ENCODE measurements at regions not wholly inside any gene's neighbourhood (a gene's known extent, or its start where the extent isn't known, plus 50 kb on each side); places are given as distances from the start of the nearest gene placed in this dataset.
"Not testable (repeated sequence)": the region's sequence is repeated elsewhere in the genome, so short reads cannot be mapped to it uniquely, and the experiment has no call there.

- DNase-seq, result no peak
Observed at GRCh38 chr5:15326932-15327331, 173.0 kb upstream of the FBXL7 start.

GRCh38 chr5:15326471-15326870 lies 173.5 kb upstream of the FBXL7 start:
- DNase-seq, result no peak

- no peak for DNase-seq
Observed at GRCh38 chr5:15322421-15322820, 177.6 kb upstream of the FBXL7 start.

- no peak for DNase-seq
Observed at GRCh38 chr5:15321776-15322175, 178.2 kb upstream of the FBXL7 start.

DNA sequence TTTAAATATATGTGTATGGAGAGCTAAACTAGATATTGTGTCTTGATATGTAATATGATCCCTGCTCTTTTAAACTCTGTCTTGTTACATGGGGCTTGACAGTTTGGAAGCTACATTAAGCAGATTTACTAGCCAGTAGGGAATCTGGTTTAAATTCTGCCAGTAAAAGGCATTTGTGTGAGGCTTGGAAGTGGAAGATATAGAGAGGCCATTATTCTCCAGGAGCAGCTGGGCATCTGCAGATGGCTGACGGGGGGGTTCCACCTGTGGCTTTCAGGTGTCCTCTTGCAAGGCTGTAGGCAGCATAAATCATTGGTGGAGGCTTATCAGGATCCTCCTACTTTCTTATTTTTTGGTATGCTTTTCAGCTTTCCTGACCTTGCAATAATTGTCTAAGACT lies 179.1 kb upstream of the FBXL7 start:
- no peak for DNase-seq

GRCh38 chr5:15304914-15305834 lies 194.8 kb upstream of the FBXL7 start:
- DNase-seq, result no peak

DNA sequence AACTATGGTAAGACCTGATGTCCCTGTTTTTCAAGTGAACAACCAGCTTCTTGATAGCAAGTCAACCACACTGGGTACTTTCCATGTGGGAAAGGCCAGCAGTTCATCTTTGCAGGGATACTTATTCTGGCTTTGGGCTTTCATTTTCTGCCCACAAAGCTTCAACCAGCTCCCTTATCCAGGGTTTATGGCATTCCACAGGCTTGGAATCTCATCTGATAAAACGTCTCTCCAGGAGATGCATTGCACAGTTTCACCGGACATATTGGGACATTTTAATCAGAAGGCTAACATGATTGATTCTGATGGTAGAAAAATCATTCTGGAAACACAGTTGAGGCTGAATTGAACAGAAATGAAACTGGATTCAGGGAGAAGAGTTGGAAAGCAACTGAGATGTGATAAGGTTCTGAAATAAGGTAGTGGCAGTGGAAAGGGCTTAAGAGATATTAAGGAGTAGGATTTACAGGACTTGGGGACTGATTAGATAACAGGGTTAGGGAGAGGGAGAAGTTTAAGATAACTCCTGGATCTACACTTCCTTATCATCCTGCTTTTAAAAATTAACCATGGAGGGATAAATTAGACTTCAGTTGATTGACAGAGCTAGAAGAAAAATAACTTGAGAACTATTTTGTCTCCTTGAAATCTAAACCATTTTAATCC lies 195.8 kb upstream of the FBXL7 start:
- no peak for DNase-seq

DNA sequence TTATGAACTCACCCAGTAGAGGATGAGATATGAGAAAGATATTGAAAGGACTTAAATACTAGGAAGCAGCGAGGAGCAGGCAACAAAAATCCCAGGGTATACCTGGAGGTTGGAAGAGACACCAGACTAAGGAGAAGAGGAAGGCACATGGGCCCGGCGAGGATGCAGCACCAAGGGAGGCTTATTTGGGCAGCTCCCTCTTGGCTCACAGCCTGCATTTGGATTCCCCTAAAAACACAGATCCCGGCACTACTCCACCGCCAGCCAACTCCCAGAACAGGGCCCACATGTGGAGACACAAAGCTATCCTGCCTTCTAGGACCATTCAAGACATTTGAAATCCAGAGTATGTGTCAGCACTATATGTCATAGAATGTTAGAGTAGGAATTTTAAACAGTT lies 199.8 kb upstream of the FBXL7 start:
- no peak for DNase-seq

DNA sequence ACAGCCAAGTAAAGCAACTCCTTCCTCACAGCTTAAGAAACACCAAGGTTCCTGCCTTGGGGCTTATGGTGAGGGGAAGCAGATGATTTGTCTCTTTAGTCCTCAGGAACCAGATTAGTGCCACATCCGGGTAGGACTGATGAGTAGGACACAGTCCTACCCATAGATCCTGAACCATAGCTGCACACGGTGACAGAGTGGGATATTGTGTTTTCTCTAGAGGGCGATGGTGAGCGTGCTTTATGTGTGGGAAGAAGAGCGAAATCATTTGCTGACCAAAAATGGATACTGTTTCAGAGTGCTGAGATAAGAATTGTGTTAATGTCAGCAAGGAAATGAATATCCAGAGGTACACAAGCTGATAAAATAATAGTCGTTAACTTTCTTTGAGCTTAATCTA lies 209.0 kb upstream of the FBXL7 start:
- no peak for DNase-seq

- DNase-seq, result no peak
Observed at GRCh38 chr5:15286650-15287049, 213.3 kb upstream of the FBXL7 start.

- DNase-seq, result no peak
Observed at GRCh38 chr5:15285901-15286583, 213.9 kb upstream of the FBXL7 start.

- no peak for DNase-seq
Observed at GRCh38 chr5:15284706-15285105, 215.3 kb upstream of the FBXL7 start.

- no peak for DNase-seq
Observed at GRCh38 chr5:15283076-15283475, 216.9 kb upstream of the FBXL7 start.

GRCh38 chr5:15282611-15283010 lies 217.4 kb upstream of the FBXL7 start:
- DNase-seq, result no peak

DNA sequence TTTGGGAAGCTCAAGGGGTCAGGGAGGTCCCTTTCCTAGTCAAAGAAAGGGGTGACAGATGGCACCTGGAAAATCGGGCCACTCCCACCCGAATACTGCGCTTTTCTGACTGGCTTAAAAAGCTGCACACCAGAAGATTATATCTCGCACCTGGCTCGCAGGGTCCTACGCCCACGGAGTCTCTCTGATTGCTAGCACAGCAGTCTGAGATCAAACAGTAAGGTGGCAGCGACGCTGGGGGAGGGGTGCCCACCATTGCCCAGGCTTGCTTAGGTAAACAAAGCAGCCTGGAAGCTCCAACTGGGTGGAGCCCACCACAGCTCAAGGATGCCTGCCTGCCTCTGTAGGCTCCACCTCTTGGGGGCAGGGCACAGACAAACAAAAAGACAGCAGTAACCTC lies 228.4 kb upstream of the FBXL7 start:
- not testable (repeated sequence) for DNase-seq

GRCh38 chr5:15267966-15268365 lies 232.0 kb upstream of the FBXL7 start:
- no peak for DNase-seq

DNA sequence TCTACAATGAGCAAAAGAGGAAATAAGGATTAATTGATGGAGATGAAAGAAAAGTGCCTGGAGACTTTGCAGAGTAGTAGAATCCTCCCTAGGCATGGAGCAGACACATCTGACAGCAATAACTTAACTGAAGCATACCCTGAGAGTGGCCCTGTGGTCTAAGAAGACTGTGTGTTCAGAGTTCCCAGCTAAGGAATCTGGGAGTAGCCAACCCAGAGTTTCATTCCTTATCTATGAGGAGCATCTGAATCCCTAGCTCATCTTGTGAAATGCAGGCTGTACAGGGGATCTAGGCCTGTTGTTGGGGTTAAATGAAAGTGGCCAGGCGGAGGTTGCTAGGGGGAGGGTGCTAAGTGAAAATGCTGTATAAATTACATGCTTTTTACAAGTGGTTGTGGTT lies 233.1 kb upstream of the FBXL7 start:
- DNase-seq, result no peak

- no peak for DNase-seq
Observed at GRCh38 chr5:15266229-15266628, 233.8 kb upstream of the FBXL7 start.

GRCh38 chr5:15263942-15264341 lies 236.0 kb upstream of the FBXL7 start:
- DNase-seq, result no peak

DNA sequence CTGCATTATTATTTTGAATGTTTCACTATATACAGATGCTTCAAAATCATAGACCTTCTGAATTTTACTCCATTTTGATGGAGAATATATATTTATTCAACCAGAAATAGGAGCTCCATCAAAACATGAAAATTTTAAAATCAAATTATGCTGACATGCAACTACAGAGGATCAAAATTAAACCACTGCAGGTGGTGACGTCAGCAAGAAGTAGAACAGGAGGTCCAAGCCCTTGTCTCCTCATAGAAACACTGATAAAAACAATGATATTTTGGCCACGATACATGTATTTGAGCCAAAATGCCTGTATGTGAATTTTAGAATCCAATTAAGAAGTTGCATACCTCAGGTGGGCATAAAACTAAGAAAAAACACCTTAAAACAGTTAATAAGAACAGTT lies 236.6 kb upstream of the FBXL7 start:
- DNase-seq, result no peak

GRCh38 chr5:15261269-15261995 lies 238.5 kb upstream of the FBXL7 start:
- DNase-seq, result no peak

- DNase-seq, result no peak
Observed at GRCh38 chr5:15260356-15261268, 239.4 kb upstream of the FBXL7 start.

Measured in bone marrow (tissue), 2 donors.